CD14-positive monocyte (primary cell): ENCODE measurements at regions not wholly inside any gene's neighbourhood (a gene's known extent, or its start where the extent isn't known, plus 50 kb on each side); places are given as distances from the start of the nearest gene placed in this dataset.

Source experiments
- DNase-seq, 3 donors: peaks; one replicate each; pipeline ENCODE4 v3.0.0-alpha.2; 2011 to 2022
- H2AFZ ChIP-seq: 2 replicates; pipeline ENCODE4 v1.6.0; 2012; ENCODE audit warnings: mild to moderate bottlenecking, low read depth, low read length, inconsistent platforms; ENCODE audit not compliant: insufficient read depth, poor library complexity, severe bottlenecking
- H3K27ac ChIP-seq, 2 donors: 1 replicate in 1 of 2; 2 replicates in 1 of 2; pipeline ENCODE4 v1.5.1; 2012 to 2013; ENCODE audit warnings: low read length in 2 of 2, control low read depth in 1 of 2, inconsistent platforms in 1 of 2, low read depth in 1 of 2, mild to moderate bottlenecking in 1 of 2
- H3K27me3 ChIP-seq, 2 donors: one replicate each; pipeline versions ENCODE4 v1.6.0 to v1.6.1; 2011 to 2013; ENCODE audit warnings: low read length in 2 of 2; ENCODE audit not compliant: control insufficient read depth in 2 of 2, insufficient read depth in 2 of 2
- H3K36me3 ChIP-seq, 2 donors: replicated peaks in 1 of 2; 1 replicate in 1 of 2; 2 replicates in 1 of 2; pipeline versions ENCODE4 v1.5.1 to v1.6.1; 2012 to 2013; ENCODE audit warnings: low read length in 2 of 2, control low read depth in 1 of 2, inconsistent platforms in 1 of 2, mild to moderate bottlenecking in 1 of 2; ENCODE audit not compliant: insufficient read depth in 2 of 2, control insufficient read depth in 1 of 2
- H3K4me1 ChIP-seq, 2 donors: 1 replicate in 1 of 2; 2 replicates in 1 of 2; pipeline versions ENCODE4 v1.5.1 to v1.6.1; 2012 to 2013; ENCODE audit warnings: low read length in 2 of 2, control low read depth in 1 of 2, inconsistent platforms in 1 of 2, mild to moderate bottlenecking in 1 of 2, moderate library complexity in 1 of 2; ENCODE audit not compliant: insufficient read depth in 2 of 2, control insufficient read depth in 1 of 2
- H3K4me2 ChIP-seq: replicated peaks from 2 replicates; pipeline ENCODE3; 2012; ENCODE audit warnings: low read length, moderate library complexity, mild to moderate bottlenecking; ENCODE audit not compliant: poor library complexity, severe bottlenecking; ENCODE audit errors: extremely low read depth
- H3K4me3 ChIP-seq, 3 experiments: fragments of 200-600 bp in 1 of 3; sonication (generic) in 1 of 3; replicated peaks in 1 of 3; 1 replicate in 2 of 3; 2 replicates in 1 of 3; pipeline ENCODE4 v1.5.1; 2011 to 2013; ENCODE audit warnings: low read length in 3 of 3, mild to moderate bottlenecking in 3 of 3, control low read depth in 2 of 3, low read depth in 2 of 3, inconsistent platforms in 1 of 3, moderate library complexity in 1 of 3
- H3K79me2 ChIP-seq: 2 replicates; pipeline ENCODE4 v1.6.0; 2012; ENCODE audit warnings: mild to moderate bottlenecking, control low read depth, inconsistent platforms, low read length, moderate library complexity; ENCODE audit not compliant: insufficient read depth
- H3K9ac ChIP-seq: 2 replicates; pipeline ENCODE4 v1.6.0; 2017; ENCODE audit warnings: low read length, mild to moderate bottlenecking; ENCODE audit not compliant: insufficient read depth, poor library complexity, severe bottlenecking
- H3K9me3 ChIP-seq, 2 donors: replicated peaks in 1 of 2; 1 replicate in 1 of 2; 2 replicates in 1 of 2; pipeline versions ENCODE4 v1.5.1 to v1.6.1; 2012 to 2013; ENCODE audit warnings: low read length in 2 of 2, control low read depth in 1 of 2; ENCODE audit not compliant: control insufficient read depth in 1 of 2, insufficient read depth in 1 of 2
- H4K20me1 ChIP-seq: 2 replicates; pipeline ENCODE4 v1.6.0; 2012; ENCODE audit warnings: mild to moderate bottlenecking, low read length, control low read depth, moderate library complexity; ENCODE audit not compliant: insufficient read depth
- H3K27ac Mint-ChIP-seq, 7 donors: one replicate each; pipeline ENCODE4 v1.8.0; 2020; ENCODE audit warnings: mild to moderate bottlenecking in 7 of 7, mixed read lengths in 7 of 7, moderate library complexity in 6 of 7, inconsistent platforms in 2 of 7
- H3K27me3 Mint-ChIP-seq, 3 donors: one replicate each; pipeline ENCODE4 v1.8.0; 2021 to 2022; ENCODE audit warnings: low read depth in 3 of 3, mild to moderate bottlenecking in 3 of 3, mixed read lengths in 3 of 3, moderate library complexity in 3 of 3, inconsistent platforms in 1 of 3
- H3K36me3 Mint-ChIP-seq, 2 donors: one replicate each; pipeline ENCODE4 v1.8.0; 2020; ENCODE audit warnings: mixed read lengths in 2 of 2, inconsistent platforms in 1 of 2, mild to moderate bottlenecking in 1 of 2
- H3K4me1 Mint-ChIP-seq: one replicate; pipeline ENCODE4 v1.8.0; 2020; ENCODE audit warnings: mild to moderate bottlenecking, mixed read lengths
- H3K4me3 Mint-ChIP-seq, 2 donors: one replicate each; pipeline ENCODE4 v1.8.0; 2020; ENCODE audit warnings: mild to moderate bottlenecking in 2 of 2, mixed read lengths in 2 of 2, moderate library complexity in 1 of 2
- H3K9me3 Mint-ChIP-seq, 7 donors: one replicate each; pipeline ENCODE4 v1.8.0; 2020 to 2022; ENCODE audit warnings: mixed read lengths in 7 of 7, mild to moderate bottlenecking in 6 of 7, moderate library complexity in 6 of 7, inconsistent platforms in 2 of 7
- CTCF ChIP-seq: fragments of 200-600 bp; IDR thresholded peaks from one replicate; pipeline ENCODE4 v1.8.0; 2022; ENCODE audit warnings: antibody characterized with exemption, mild to moderate bottlenecking
- WGBS: methylation state at CpG from one replicate; pipeline ENCODE4 v1.1.5; 2013; ENCODE audit warnings: missing lambda C conversion rate; ENCODE audit not compliant: insufficient coverage; 5-methylcytosine and 5-hydroxymethylcytosine counted together
- intact Hi-C, 2 donors: fragments of 100-400 bp; cut with micrococcal nuclease; formaldehyde crosslinking; loops; one replicate each; pipeline versions ENCODE4 v1.15.0 to v1.15.1; 2023

GRCh38 chr11:130671801-130672700, 223.6 kb downstream of the ADAMTS15 start:
- Histone ChIP-seq H4K20me1 (no peaks in the 10 kb centered on the region), H2AFZ (no peak overlapping the region), H3K36me3 (no peaks in the 10 kb centered on the region), H3K4me2 (no peak overlapping the region), H3K9me3 (peaks cover 2 to 6% of the 10 kb centered on the region in 2 donors), H3K4me3 (no peak overlapping the region), H3K9ac (no peak overlapping the region), H3K27ac (no peak overlapping the region), H3K4me1 (no peaks in the 10 kb centered on the region), H3K79me2 (no peaks in the 10 kb centered on the region), H3K27me3 (no peaks in the 10 kb centered on the region)
- WGBS, result 90% methylated on average over 11 of the region's 14 CpGs
- Mint-ChIP-seq H3K27ac (no peak overlapping the region), H3K27me3 (peaks cover 0 to 6% (median 1%) of the 10 kb centered on the region in 3 donors), H3K4me1 (no peaks in the 10 kb centered on the region), H3K9me3 (peaks cover 0 to 12% (median 2%) of the 10 kb centered on the region in 7 donors), H3K36me3 (no peaks in the 10 kb centered on the region), H3K4me3 (no peak overlapping the region)
- DNase-seq, result no peak
- intact Hi-C loops, result no loop called here
- TF ChIP-seq CTCF, result no peak

- no peaks in the 10 kb centered on the region for H3K4me1 Mint-ChIP-seq
- Histone ChIP-seq H3K9ac (no peak overlapping the region), H3K4me3 (no peak overlapping the region), H2AFZ (no peak overlapping the region), H3K79me2 (no peaks in the 10 kb centered on the region), H3K4me2 (no peak overlapping the region), H4K20me1 (no peaks in the 10 kb centered on the region), H3K4me1 (no peaks in the 10 kb centered on the region), H3K27ac (no peak overlapping the region), H3K36me3 (no peaks in the 10 kb centered on the region), H3K27me3 (no peaks in the 10 kb centered on the region), H3K9me3 (peaks cover 10 to 11% of the 10 kb centered on the region in 2 donors)
- H3K4me3 Mint-ChIP-seq, result no peak overlapping the region
- peaks cover 0 to 6% (median 1%) of the 10 kb centered on the region in 3 donors for H3K27me3 Mint-ChIP-seq
- DNase-seq, result no peak
- TF ChIP-seq CTCF, result no peak
- peaks cover 1 to 17% (median 4%) of the 10 kb centered on the region in 7 donors for H3K9me3 Mint-ChIP-seq
- no peak overlapping the region for H3K27ac Mint-ChIP-seq
- WGBS, result 97% methylated on average over 4 of the region's 5 CpGs
- intact Hi-C loops, result no loop called here
- H3K36me3 Mint-ChIP-seq, result no peaks in the 10 kb centered on the region
These were observed 224.5 kb downstream of the ADAMTS15 start for GRCh38 chr11:130672911-130673310.
